HG03159 (cell line): ENCODE measurements at regions not wholly inside any gene's neighbourhood (a gene's known extent, or its start where the extent isn't known, plus 50 kb on each side); places are given as distances from the start of the nearest gene placed in this dataset.

Experiments
- ATAC-seq: cut with Tn5 transposase; IDR thresholded peaks from one replicate; pipeline ENCODE4 v1.9.1; 2021; ENCODE audit warnings: mild to moderate bottlenecking, moderate library complexity; ENCODE audit not compliant: unreplicated experiment

- no peak for ATAC-seq
These were observed 105.7 kb upstream of the TEX51 start for GRCh38 chr2:126792993-126793392.

- ATAC-seq = no peak
These were observed 104.6 kb upstream of the TEX51 start for GRCh38 chr2:126793885-126794613.

- ATAC-seq = no peak
These were observed 103.0 kb upstream of the TEX51 start for GRCh38 chr2:126795656-126796055.

GRCh38 chr2:126796931-126797621, 101.6 kb upstream of the TEX51 start:
- ATAC-seq = no peak

- no peak for ATAC-seq
These were observed 100.9 kb upstream of the TEX51 start for GRCh38 chr2:126797622-126798275.

GRCh38 chr2:126798276-126799140, 100.2 kb upstream of the TEX51 start:
- no peak for ATAC-seq

- no peak for ATAC-seq
These were observed 99.4 kb upstream of the TEX51 start for GRCh38 chr2:126799301-126799700.

GRCh38 chr2:126801473-126801872, 97.2 kb upstream of the TEX51 start:
- ATAC-seq = no peak

- ATAC-seq = no peak
These were observed 96.4 kb upstream of the TEX51 start for GRCh38 chr2:126802316-126802715.

- ATAC-seq = no peak
These were observed 95.8 kb upstream of the TEX51 start for GRCh38 chr2:126802774-126803433.

- ATAC-seq = no peak
These were observed 95.3 kb upstream of the TEX51 start for GRCh38 chr2:126803434-126803775.

GRCh38 chr2:126804347-126804746, 94.3 kb upstream of the TEX51 start:
- ATAC-seq = no peak

GRCh38 chr2:126808929-126809328, 89.8 kb upstream of the TEX51 start:
- no peak for ATAC-seq

- ATAC-seq = no peak
These were observed 89.3 kb upstream of the TEX51 start for GRCh38 chr2:126809340-126809739.

GRCh38 chr2:126810001-126810400, 88.7 kb upstream of the TEX51 start:
- ATAC-seq = no peak

- ATAC-seq = no peak
These were observed 87.6 kb upstream of the TEX51 start for GRCh38 chr2:126811101-126811500.

GRCh38 chr2:126817172-126817571, 81.5 kb upstream of the TEX51 start:
- no peak for ATAC-seq

- ATAC-seq = no peak
These were observed 76.6 kb upstream of the TEX51 start for GRCh38 chr2:126822115-126822514.

GRCh38 chr2:126822921-126823320, 75.8 kb upstream of the TEX51 start:
- no peak for ATAC-seq

- ATAC-seq = no peak
These were observed 74.7 kb upstream of the TEX51 start for GRCh38 chr2:126823951-126824350.

- no peak for ATAC-seq
These were observed 74.0 kb upstream of the TEX51 start for GRCh38 chr2:126824663-126825062.
